ENCODE measurements at regions not wholly inside any gene's neighbourhood (a gene's known extent, or its start where the extent isn't known, plus 50 kb on each side); places are given as distances from the start of the nearest gene placed in this dataset.

GRCh38 chr5:97601651-97602050, 418.6 kb upstream of the RIOK2 start:
- WGBS, 2 donors = 14 to 29% methylated on average over 3 of the region's 3 CpGs
- H3K4me1 ChIP-seq = no peaks in the 10 kb centered on the region
- H3K36me3 ChIP-seq = no peaks in the 10 kb centered on the region
- H3K27ac ChIP-seq = no peak overlapping the region
- no peak for TF ChIP-seq CTCF (IDR thresholded peaks at IDR 0.05)
- no peak for TF ChIP-seq POLR2A (IDR thresholded peaks at IDR 0.05)
- H3K27me3 ChIP-seq = no peaks in the 10 kb centered on the region
- no peaks in the 10 kb centered on the region for H3K9me3 ChIP-seq
- DNase-seq = no peak
- H3K4me3 ChIP-seq (replicated peaks in 1 of 3) = no peak overlapping the region
- intact Hi-C loops (cut with DNase I) = no loop called here

GRCh38 chr5:97606531-97606930, 423.5 kb upstream of the RIOK2 start:
- TF ChIP-seq CTCF (IDR thresholded peaks at IDR 0.05) = no peak
- TF ChIP-seq POLR2A (IDR thresholded peaks at IDR 0.05) = no peak
- no peaks in the 10 kb centered on the region for H3K36me3 ChIP-seq
- H3K27ac ChIP-seq = no peak overlapping the region
- intact Hi-C loops (cut with DNase I) = no loop called here
- no peak overlapping the region for H3K4me3 ChIP-seq (replicated peaks in 1 of 3)
- H3K9me3 ChIP-seq = no peaks in the 10 kb centered on the region
- H3K4me1 ChIP-seq = no peaks in the 10 kb centered on the region
- no peak for DNase-seq
- H3K27me3 ChIP-seq = no peaks in the 10 kb centered on the region

- no peak overlapping the region for H3K27ac ChIP-seq
- WGBS, 2 donors = 71 to 78% methylated on average over 4 of the region's 4 CpGs
- TF ChIP-seq POLR2A (IDR thresholded peaks at IDR 0.05) (no peak), CTCF (IDR thresholded peaks at IDR 0.05) (no peak)
- no peaks in the 10 kb centered on the region for H3K4me1 ChIP-seq
- no peaks in the 10 kb centered on the region for H3K27me3 ChIP-seq
- H3K4me3 ChIP-seq (replicated peaks in 1 of 3) = no peak overlapping the region
- no peak for DNase-seq
- no peaks in the 10 kb centered on the region for H3K9me3 ChIP-seq
- H3K36me3 ChIP-seq = no peaks in the 10 kb centered on the region
- intact Hi-C loops (cut with DNase I) = no loop called here
These were observed 425.5 kb upstream of the RIOK2 start for GRCh38 chr5:97608501-97608900.

- no peaks in the 10 kb centered on the region for H3K27me3 ChIP-seq
- no peak for DNase-seq
- no peaks in the 10 kb centered on the region for H3K36me3 ChIP-seq
- 95 to 98% methylated on average over 1 of the region's 1 CpG for WGBS, 2 donors
- no peaks in the 10 kb centered on the region for H3K9me3 ChIP-seq
- H3K27ac ChIP-seq = no peak overlapping the region
- no peak overlapping the region for H3K4me3 ChIP-seq (replicated peaks in 1 of 3)
- intact Hi-C loops (cut with DNase I) = no loop called here
- no peak for TF ChIP-seq POLR2A (IDR thresholded peaks at IDR 0.05)
- TF ChIP-seq CTCF (IDR thresholded peaks at IDR 0.05) = no peak
- H3K4me1 ChIP-seq = no peaks in the 10 kb centered on the region
These were observed 435.7 kb upstream of the RIOK2 start for GRCh38 chr5:97618721-97619120.

GRCh38 chr5:97623441-97623840, 440.4 kb upstream of the RIOK2 start:
- Histone ChIP-seq H3K4me3 (replicated peaks in 1 of 3) (no peak overlapping the region), H3K36me3 (no peaks in the 10 kb centered on the region), H3K27me3 (no peaks in the 10 kb centered on the region), H3K4me1 (no peaks in the 10 kb centered on the region), H3K9me3 (no peaks in the 10 kb centered on the region), H3K27ac (no peak overlapping the region)
- no peak for DNase-seq
- 64 to 70% methylated on average over 3 of the region's 3 CpGs for WGBS, 2 donors
- no peak for TF ChIP-seq POLR2A (IDR thresholded peaks at IDR 0.05)
- TF ChIP-seq CTCF (IDR thresholded peaks at IDR 0.05) = no peak
- intact Hi-C loops (cut with DNase I) = no loop called here
